ENCODE measurements at regions not wholly inside any gene's neighbourhood (a gene's known extent, or its start where the extent isn't known, plus 50 kb on each side); places are given as distances from the start of the nearest gene placed in this dataset.
A peak's percentile ranks its signal among the peaks of the same experiment; 100 is the strongest.

- no peak for TF ChIP-seq EZH2 (IDR thresholded peaks at IDR 0.05; ENCODE audit: insufficient read depth, poor library complexity, severe bottlenecking)
- TF ChIP-seq EZH2phosphoT487 (IDR thresholded peaks at IDR 0.05; ENCODE audit: insufficient read depth, low read depth) = no peak
- 0 to 6% methylated on average over 1 of the region's 1 CpG for whole genome bisulfite sequencing, 2 experiments (ENCODE audit: low coverage in 1 of 2, low lambda C conversion rate in 2 of 2, missing lambda C conversion rate in 2 of 2)
Measured at GRCh38 chr18:2100694-2101213, 470.6 kb downstream of the METTL4 start.

GRCh38 chr18:2102022-2102421 lies 469.3 kb downstream of the METTL4 start:
- Histone ChIP-seq H3F3A (ENCODE audit: insufficient read depth) (no peaks in the 10 kb centered on the region), H3K79me2 (ENCODE audit: insufficient read depth) (no peaks in the 10 kb centered on the region), H3K27me3 (replicated peaks; ENCODE audit: insufficient read depth) (no peaks in the 10 kb centered on the region; the same call in 1 of the 2 replicates), H3K4me1 (ENCODE audit: insufficient read depth) (no peaks in the 10 kb centered on the region), H3K36me3 (ENCODE audit: low read depth) (no peaks in the 10 kb centered on the region), H3K9me2 (ENCODE audit: insufficient read depth) (no peaks in the 10 kb centered on the region), H3K27ac (no peak overlapping the region), H3K4me2 (ENCODE audit: unreplicated experiment) (no peak overlapping the region), H3K9ac (no peak overlapping the region), H3K4me3 (no peak overlapping the region), H3K9me3 (ENCODE audit: low read depth) (no peaks in the 10 kb centered on the region), H2AFZ (no peak overlapping the region), H4K20me1 (ENCODE audit: insufficient read depth) (no peaks in the 10 kb centered on the region)
- in situ Hi-C loops (cut with MboI) = loop anchor here (10.0 kb wide), 1 partner anchor 443 kb away; no protein-coding TSS in a partner anchor
- no peak for TF ChIP-seq EZH2phosphoT487 (IDR thresholded peaks at IDR 0.05; ENCODE audit: insufficient read depth, low read depth)
- no peak for TF ChIP-seq EZH2 (IDR thresholded peaks at IDR 0.05; ENCODE audit: insufficient read depth, poor library complexity, severe bottlenecking)
- no peak for DNase-seq

More at GRCh38 chr18:2100694-2101213, 470.6 kb downstream of the METTL4 start:
- H3K4me2 ChIP-seq (ENCODE audit: unreplicated experiment) = no peak overlapping the region
- H3K9me3 ChIP-seq (ENCODE audit: low read depth) = no peaks in the 10 kb centered on the region
- no peak overlapping the region for H3K9ac ChIP-seq
- no peaks in the 10 kb centered on the region for H4K20me1 ChIP-seq (ENCODE audit: insufficient read depth)
- no peaks in the 10 kb centered on the region for H3F3A ChIP-seq (ENCODE audit: insufficient read depth)
- no peaks in the 10 kb centered on the region for H3K36me3 ChIP-seq (ENCODE audit: low read depth)
- no peak for DNase-seq
- no peak overlapping the region for H3K27ac ChIP-seq
- in situ Hi-C loops (cut with MboI) = loop anchor here (10.0 kb wide), 1 partner anchor 444 kb away; no protein-coding TSS in a partner anchor
- H2AFZ ChIP-seq = no peak overlapping the region
- no peaks in the 10 kb centered on the region for H3K9me2 ChIP-seq (ENCODE audit: insufficient read depth)
- no peaks in the 10 kb centered on the region for H3K4me1 ChIP-seq (ENCODE audit: insufficient read depth)
- H3K27me3 ChIP-seq (replicated peaks; ENCODE audit: insufficient read depth) = no peaks in the 10 kb centered on the region; the same call in 1 of the 2 replicates
- no peaks in the 10 kb centered on the region for H3K79me2 ChIP-seq (ENCODE audit: insufficient read depth)
- H3K4me3 ChIP-seq = no peak overlapping the region

GRCh38 chr18:2103299-2103698 lies 468.0 kb downstream of the METTL4 start:
- Histone ChIP-seq H3K27me3 (replicated peaks; ENCODE audit: insufficient read depth) (no peaks in the 10 kb centered on the region; the same call in 1 of the 2 replicates), H3K36me3 (ENCODE audit: low read depth) (no peaks in the 10 kb centered on the region), H3K9ac (no peak overlapping the region), H4K20me1 (ENCODE audit: insufficient read depth) (no peaks in the 10 kb centered on the region), H3K27ac (no peak overlapping the region), H3K4me3 (no peak overlapping the region), H3K4me1 (ENCODE audit: insufficient read depth) (no peaks in the 10 kb centered on the region), H3K9me2 (ENCODE audit: insufficient read depth) (no peaks in the 10 kb centered on the region), H3K79me2 (ENCODE audit: insufficient read depth) (no peaks in the 10 kb centered on the region), H3K4me2 (ENCODE audit: unreplicated experiment) (no peak overlapping the region), H2AFZ (no peak overlapping the region), H3K9me3 (ENCODE audit: low read depth) (no peaks in the 10 kb centered on the region), H3F3A (ENCODE audit: insufficient read depth) (no peaks in the 10 kb centered on the region)
- WGBS, 2 experiments (ENCODE audit: low coverage in 1 of 2, low lambda C conversion rate in 2 of 2, missing lambda C conversion rate in 2 of 2) = 28 to 31% methylated on average over 2 of the region's 2 CpGs
- no peak for DNase-seq
- in situ Hi-C loops (cut with MboI) = loop anchor here (10.0 kb wide), 1 partner anchor 442 kb away; no protein-coding TSS in a partner anchor
- no peak for TF ChIP-seq EZH2phosphoT487 (IDR thresholded peaks at IDR 0.05; ENCODE audit: insufficient read depth, low read depth)
- no peak for TF ChIP-seq EZH2 (IDR thresholded peaks at IDR 0.05; ENCODE audit: insufficient read depth, poor library complexity, severe bottlenecking)

GRCh38 chr18:2104620-2105462 lies 466.5 kb downstream of the METTL4 start:
- H3K9me3 ChIP-seq (ENCODE audit: low read depth) = no peaks in the 10 kb centered on the region
- no peaks in the 10 kb centered on the region for H4K20me1 ChIP-seq (ENCODE audit: insufficient read depth)
- no peak overlapping the region for H3K27ac ChIP-seq
- H3K4me1 ChIP-seq (ENCODE audit: insufficient read depth) = no peaks in the 10 kb centered on the region
- WGBS, 2 experiments (ENCODE audit: low coverage in 1 of 2, low lambda C conversion rate in 2 of 2, missing lambda C conversion rate in 2 of 2) = 34 to 35% methylated on average over 16 of the region's 16 CpGs
- H3K4me3 ChIP-seq = no peak overlapping the region
- DNase-seq = peak; percentile 59
- in situ Hi-C loops (cut with MboI) = loop anchor here (10.0 kb wide), 1 partner anchor 440 kb away; no protein-coding TSS in a partner anchor
- no peak overlapping the region for H3K9ac ChIP-seq
- no peaks in the 10 kb centered on the region for H3F3A ChIP-seq (ENCODE audit: insufficient read depth)
- H3K79me2 ChIP-seq (ENCODE audit: insufficient read depth) = no peaks in the 10 kb centered on the region
- no peaks in the 10 kb centered on the region; the same call in 1 of the 2 replicates for H3K27me3 ChIP-seq (replicated peaks; ENCODE audit: insufficient read depth)
- TF ChIP-seq EZH2 (IDR thresholded peaks at IDR 0.05; ENCODE audit: insufficient read depth, poor library complexity, severe bottlenecking) = no peak
- no peak for TF ChIP-seq EZH2phosphoT487 (IDR thresholded peaks at IDR 0.05; ENCODE audit: insufficient read depth, low read depth)
- H3K4me2 ChIP-seq (ENCODE audit: unreplicated experiment) = no peak overlapping the region
- H3K9me2 ChIP-seq (ENCODE audit: insufficient read depth) = no peaks in the 10 kb centered on the region
- no peaks in the 10 kb centered on the region for H3K36me3 ChIP-seq (ENCODE audit: low read depth)
- H2AFZ ChIP-seq = no peak overlapping the region
